Upper lobe of right lung (tissue), 1 donor: ENCODE measurements at regions not wholly inside any gene's neighbourhood (a gene's known extent, or its start where the extent isn't known, plus 50 kb on each side); places are given as distances from the start of the nearest gene placed in this dataset.

ENCODE experiments used
- ATAC-seq: fragments of 200-7000 bp; cut with Tn5 transposase; one replicate; pipeline ENCODE4 v1.9.1; 2020; ENCODE audit warnings: mild to moderate bottlenecking, moderate library complexity
- DNase-seq: peaks from one replicate; pipeline ENCODE4 v3.0.0-alpha.2; 2020
- H3K27ac ChIP-seq: fragments of 200-600 bp; one replicate; pipeline ENCODE4 v1.8.0; 2022
- H3K27me3 ChIP-seq: fragments of 200-600 bp; one replicate; pipeline ENCODE4 v1.8.0; 2022; ENCODE audit warnings: mild to moderate bottlenecking
- H3K36me3 ChIP-seq: fragments of 200-600 bp; one replicate; pipeline ENCODE4 v1.8.0; 2022
- H3K4me1 ChIP-seq: fragments of 200-600 bp; one replicate; pipeline ENCODE4 v1.8.0; 2022
- H3K4me3 ChIP-seq: fragments of 200-600 bp; one replicate; pipeline ENCODE4 v1.8.0; 2022; ENCODE audit warnings: mild to moderate bottlenecking
- H3K9me3 ChIP-seq: fragments of 200-600 bp; one replicate; pipeline ENCODE4 v1.8.0; 2022
- intact Hi-C: fragments of 100-400 bp; cut with DNase I; formaldehyde crosslinking; loops from one replicate; pipeline ENCODE4 v1.11.0; 2022
- TF ChIP-seq, protein P1 (sequence below): fragments of 200-600 bp; IDR thresholded peaks from one replicate; pipeline ENCODE4 v1.8.0; 2022; ENCODE audit warnings: antibody characterized with exemption
- donor health status: DM: no; HTN: yes; CAD: no; lungs with severe emphysema.

DNA sequence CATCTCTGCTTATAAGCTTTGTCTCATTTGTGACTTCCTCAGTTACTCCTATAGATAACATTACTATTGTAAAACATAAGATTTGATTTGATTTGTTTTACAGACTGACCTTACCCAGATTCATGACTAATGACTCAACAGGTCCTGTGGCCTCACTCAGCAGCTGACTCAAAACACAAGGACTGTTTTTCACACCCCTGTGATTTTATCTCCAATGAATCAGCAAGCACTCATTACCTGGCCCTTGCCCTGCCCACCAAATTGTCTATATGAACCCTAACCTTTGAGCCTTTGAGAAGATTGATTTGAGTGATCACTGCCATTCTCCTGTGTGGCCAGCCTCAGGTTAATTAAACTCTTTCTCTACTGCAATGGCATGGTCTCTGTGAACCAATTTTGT lies 1064.6 kb upstream of the LRRTM3 start:
- no peaks in the 10 kb centered on the region for H3K4me1 ChIP-seq
- no peaks in the 10 kb centered on the region for H3K27me3 ChIP-seq
- H3K27ac ChIP-seq: no peak overlapping the region
- H3K36me3 ChIP-seq: no peaks in the 10 kb centered on the region
- no peak overlapping the region for H3K4me3 ChIP-seq
- no peaks in the 10 kb centered on the region for H3K9me3 ChIP-seq
- intact Hi-C loops: no loop called here
- ATAC-seq (no peak), DNase-seq (no peak)
- TF ChIP-seq, protein P1, sequence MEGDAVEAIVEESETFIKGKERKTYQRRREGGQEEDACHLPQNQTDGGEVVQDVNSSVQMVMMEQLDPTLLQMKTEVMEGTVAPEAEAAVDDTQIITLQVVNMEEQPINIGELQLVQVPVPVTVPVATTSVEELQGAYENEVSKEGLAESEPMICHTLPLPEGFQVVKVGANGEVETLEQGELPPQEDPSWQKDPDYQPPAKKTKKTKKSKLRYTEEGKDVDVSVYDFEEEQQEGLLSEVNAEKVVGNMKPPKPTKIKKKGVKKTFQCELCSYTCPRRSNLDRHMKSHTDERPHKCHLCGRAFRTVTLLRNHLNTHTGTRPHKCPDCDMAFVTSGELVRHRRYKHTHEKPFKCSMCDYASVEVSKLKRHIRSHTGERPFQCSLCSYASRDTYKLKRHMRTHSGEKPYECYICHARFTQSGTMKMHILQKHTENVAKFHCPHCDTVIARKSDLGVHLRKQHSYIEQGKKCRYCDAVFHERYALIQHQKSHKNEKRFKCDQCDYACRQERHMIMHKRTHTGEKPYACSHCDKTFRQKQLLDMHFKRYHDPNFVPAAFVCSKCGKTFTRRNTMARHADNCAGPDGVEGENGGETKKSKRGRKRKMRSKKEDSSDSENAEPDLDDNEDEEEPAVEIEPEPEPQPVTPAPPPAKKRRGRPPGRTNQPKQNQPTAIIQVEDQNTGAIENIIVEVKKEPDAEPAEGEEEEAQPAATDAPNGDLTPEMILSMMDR: no peak
